ENCODE measurements at regions not wholly inside any gene's neighbourhood (a gene's known extent, or its start where the extent isn't known, plus 50 kb on each side); places are given as distances from the start of the nearest gene placed in this dataset.

DNA sequence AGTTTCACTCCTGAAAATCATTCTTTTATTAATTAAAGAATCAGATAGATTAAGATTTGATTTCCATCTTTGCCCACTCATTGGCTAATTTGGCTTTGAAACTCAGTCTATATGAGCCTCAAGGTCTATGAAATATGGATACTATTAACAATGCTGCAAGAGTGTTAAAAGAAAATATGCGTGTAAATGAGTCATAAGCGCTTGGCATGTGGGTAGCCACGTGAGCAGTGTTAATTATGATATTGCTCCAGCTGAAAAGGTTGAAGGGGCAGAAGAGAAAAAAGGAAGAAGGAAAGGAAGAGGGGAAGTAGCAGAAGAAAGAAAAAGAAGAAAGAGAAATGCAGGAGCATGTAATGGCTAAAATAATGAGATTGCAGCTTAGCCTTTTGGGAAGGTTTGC is 151.4 kb downstream of the CHRM3 start:
- no peaks in the 10 kb centered on the region for H3K4me1 ChIP-seq
- no peak overlapping the region for H3K27ac ChIP-seq
- H3K27me3 ChIP-seq: no peaks in the 10 kb centered on the region
- H3K9me3 ChIP-seq: no peaks in the 10 kb centered on the region
- no peak overlapping the region for H3K4me3 ChIP-seq
- no peaks in the 10 kb centered on the region for H3K36me3 ChIP-seq
- H3K9ac ChIP-seq (ENCODE audit: low read depth in 2 of 2, low read length in 2 of 2): no peak overlapping the region
- TF ChIP-seq, protein P1, sequence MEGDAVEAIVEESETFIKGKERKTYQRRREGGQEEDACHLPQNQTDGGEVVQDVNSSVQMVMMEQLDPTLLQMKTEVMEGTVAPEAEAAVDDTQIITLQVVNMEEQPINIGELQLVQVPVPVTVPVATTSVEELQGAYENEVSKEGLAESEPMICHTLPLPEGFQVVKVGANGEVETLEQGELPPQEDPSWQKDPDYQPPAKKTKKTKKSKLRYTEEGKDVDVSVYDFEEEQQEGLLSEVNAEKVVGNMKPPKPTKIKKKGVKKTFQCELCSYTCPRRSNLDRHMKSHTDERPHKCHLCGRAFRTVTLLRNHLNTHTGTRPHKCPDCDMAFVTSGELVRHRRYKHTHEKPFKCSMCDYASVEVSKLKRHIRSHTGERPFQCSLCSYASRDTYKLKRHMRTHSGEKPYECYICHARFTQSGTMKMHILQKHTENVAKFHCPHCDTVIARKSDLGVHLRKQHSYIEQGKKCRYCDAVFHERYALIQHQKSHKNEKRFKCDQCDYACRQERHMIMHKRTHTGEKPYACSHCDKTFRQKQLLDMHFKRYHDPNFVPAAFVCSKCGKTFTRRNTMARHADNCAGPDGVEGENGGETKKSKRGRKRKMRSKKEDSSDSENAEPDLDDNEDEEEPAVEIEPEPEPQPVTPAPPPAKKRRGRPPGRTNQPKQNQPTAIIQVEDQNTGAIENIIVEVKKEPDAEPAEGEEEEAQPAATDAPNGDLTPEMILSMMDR (IDR thresholded peaks at IDR 0.05): no peak
- DNase-seq: no peak
- intact Hi-C loops (cut with DNase I): no loop called here

DNA sequence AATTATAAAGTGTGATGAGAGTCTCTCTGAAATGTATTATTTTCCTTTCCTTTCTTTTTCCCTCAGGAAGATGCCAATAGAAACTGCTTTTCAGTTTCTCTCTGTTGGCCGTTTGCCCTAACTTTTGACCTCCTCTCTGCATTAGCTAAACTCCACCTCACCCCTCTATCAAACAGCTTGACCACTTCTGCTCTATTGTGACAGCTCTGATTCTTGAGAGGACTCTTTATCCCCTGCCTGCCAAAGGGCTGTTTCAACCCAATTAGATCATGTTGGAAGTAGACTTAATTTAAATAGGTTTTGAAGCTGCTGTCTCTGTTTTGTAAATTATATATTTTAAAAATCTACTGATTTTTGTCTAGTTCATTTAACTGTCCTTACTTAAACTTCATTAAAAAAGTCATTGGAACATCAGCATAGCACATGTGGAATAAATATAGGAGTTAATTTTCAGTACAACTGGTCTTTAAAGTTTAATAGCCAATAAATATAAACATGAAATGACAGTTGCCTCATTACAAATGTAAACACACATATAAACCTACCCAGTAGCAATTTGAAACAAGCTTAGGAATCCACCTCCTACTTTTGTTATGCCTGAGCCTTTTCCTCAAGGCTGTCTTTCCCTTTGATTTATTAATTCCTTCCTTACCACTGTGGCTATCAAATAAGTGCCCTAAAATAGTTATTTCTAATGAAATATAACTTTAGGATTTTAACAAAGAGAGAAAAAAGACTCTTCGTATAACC is 152.0 kb downstream of the CHRM3 start:
- Histone ChIP-seq H3K36me3 (no peaks in the 10 kb centered on the region), H3K4me1 (no peaks in the 10 kb centered on the region), H3K9me3 (no peaks in the 10 kb centered on the region), H3K4me3 (no peak overlapping the region), H3K27ac (no peak overlapping the region), H3K27me3 (no peaks in the 10 kb centered on the region), H3K9ac (ENCODE audit: low read depth in 2 of 2, low read length in 2 of 2) (no peak overlapping the region)
- TF ChIP-seq, protein P1 (IDR thresholded peaks at IDR 0.05): no peak
- intact Hi-C loops (cut with DNase I): no loop called here
- peak; percentile 19 for DNase-seq

DNA sequence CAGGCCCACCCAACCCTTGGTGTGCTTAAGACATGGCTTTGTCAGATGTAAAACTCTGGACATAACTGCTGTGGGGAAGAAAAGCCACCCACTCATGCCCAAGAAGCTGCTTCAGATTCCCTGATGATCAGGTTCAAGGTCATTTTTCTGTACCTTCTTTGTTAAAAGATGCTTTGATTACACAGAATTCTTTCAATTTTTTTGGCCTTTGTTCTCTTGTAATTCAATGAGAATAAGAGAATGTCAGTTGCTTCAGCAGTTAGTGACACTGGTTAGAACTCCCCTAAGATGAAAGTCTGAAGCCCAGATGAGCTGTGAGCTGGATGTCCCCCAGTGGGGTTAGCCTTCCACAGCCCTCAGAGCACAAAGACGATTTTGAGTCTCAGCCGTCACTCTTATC is 152.7 kb downstream of the CHRM3 start:
- intact Hi-C loops (cut with DNase I): no loop called here
- no peak overlapping the region for H3K27ac ChIP-seq

DNA sequence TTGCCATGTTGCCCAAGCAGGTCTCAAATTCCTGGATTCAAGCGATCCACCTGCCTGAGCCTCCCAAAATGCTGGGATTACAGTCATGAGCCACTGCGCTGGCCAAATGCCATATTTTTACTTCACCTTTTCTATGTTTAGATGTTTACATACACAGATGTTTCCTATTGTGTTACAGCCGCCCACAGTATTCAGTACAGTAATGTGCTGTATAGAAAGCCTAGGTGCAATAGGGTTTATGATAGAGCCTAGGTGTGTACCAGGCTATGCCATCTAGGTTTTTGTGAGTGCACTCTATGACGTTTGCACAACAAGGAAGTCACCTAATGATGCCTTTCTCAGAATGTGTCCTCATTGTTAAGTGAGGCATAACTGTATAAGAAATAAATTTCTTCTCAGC is 153.4 kb downstream of the CHRM3 start:
- Histone ChIP-seq H3K9me3 (no peaks in the 10 kb centered on the region), H3K4me1 (no peaks in the 10 kb centered on the region), H3K27ac (no peak overlapping the region), H3K9ac (ENCODE audit: low read depth in 2 of 2, low read length in 2 of 2) (no peak overlapping the region), H3K27me3 (no peaks in the 10 kb centered on the region), H3K36me3 (no peaks in the 10 kb centered on the region), H3K4me3 (no peak overlapping the region)
- intact Hi-C loops (cut with DNase I): no loop called here
- no peak for DNase-seq
- TF ChIP-seq, protein P1 (IDR thresholded peaks at IDR 0.05): no peak

More for the DNA sequence above, 152.7 kb downstream of the CHRM3 start:
- H3K4me3 ChIP-seq: no peak overlapping the region
- H3K9ac ChIP-seq (ENCODE audit: low read depth in 2 of 2, low read length in 2 of 2): no peak overlapping the region
- DNase-seq: no peak
- no peaks in the 10 kb centered on the region for H3K27me3 ChIP-seq
- TF ChIP-seq, protein P1 (IDR thresholded peaks at IDR 0.05): no peak
- no peaks in the 10 kb centered on the region for H3K36me3 ChIP-seq
- H3K4me1 ChIP-seq: no peaks in the 10 kb centered on the region
- H3K9me3 ChIP-seq: no peaks in the 10 kb centered on the region

DNA sequence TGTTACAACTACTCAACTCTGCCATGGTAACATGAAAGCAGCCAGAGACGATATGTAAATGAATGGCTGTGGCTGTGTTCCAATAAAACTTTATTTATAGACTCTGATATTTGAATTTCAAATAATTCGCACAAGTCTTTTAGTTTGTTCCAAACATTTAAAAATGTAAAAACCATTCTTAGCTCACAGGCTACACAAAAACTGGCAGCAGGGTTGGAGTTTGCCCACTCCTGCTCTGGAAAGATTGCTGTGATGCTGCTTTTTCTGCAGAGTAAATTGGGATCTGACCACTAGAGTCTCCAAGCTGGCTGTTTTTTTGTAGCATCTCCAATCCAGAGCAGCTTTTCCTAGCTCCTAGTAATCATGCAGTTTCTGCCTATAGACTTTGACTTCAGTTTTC is 157.5 kb downstream of the CHRM3 start:
- intact Hi-C loops (cut with DNase I): no loop called here
- H3K4me1 ChIP-seq: no peaks in the 10 kb centered on the region
- DNase-seq: no peak
- no peaks in the 10 kb centered on the region for H3K9me3 ChIP-seq
- no peak overlapping the region for H3K27ac ChIP-seq
- H3K36me3 ChIP-seq: no peaks in the 10 kb centered on the region
- TF ChIP-seq, protein P1 (IDR thresholded peaks at IDR 0.05): no peak
- H3K27me3 ChIP-seq: no peaks in the 10 kb centered on the region
- H3K4me3 ChIP-seq: no peak overlapping the region
- H3K9ac ChIP-seq (ENCODE audit: low read depth in 2 of 2, low read length in 2 of 2): no peak overlapping the region

All from colonic mucosa (tissue), 4 donors.